ENCODE measurements at regions not wholly inside any gene's neighbourhood (a gene's known extent, or its start where the extent isn't known, plus 50 kb on each side); places are given as distances from the start of the nearest gene placed in this dataset.

DNA sequence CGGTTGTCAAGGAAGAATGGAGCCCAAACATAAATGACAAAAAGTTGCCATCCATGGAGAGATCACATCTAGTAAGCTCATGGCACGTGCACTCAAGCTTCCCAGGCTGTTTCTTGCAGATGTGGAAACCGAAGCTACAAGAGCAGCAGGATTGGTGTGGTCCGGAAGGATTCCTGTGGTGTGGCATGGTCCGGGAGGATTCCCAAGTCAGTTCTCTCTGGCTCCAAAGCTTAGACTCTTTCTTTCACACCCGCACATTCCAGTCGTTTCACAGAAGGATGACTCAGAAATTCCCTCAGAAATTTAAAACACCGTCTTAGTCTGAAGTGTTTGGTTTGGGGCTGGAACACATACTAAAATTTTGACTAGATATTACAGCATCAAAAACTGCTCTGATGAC, 78.0 kb upstream of the DRD2 start:
- H3K4me3 Mint-ChIP-seq = no peak overlapping the region
- ChIA-PET POLR2A (no interaction called here), CTCF (interaction anchor here (0.9 to 3.0 kb wide), 10 partner anchors 10 to 178 kb away, joined by 3 to 40 read pairs (median 4); no protein-coding TSS in a partner anchor)
- TF ChIP-seq JAZF1 (CRISPR knock-in tag; IDR thresholded peaks at IDR 0.05) (no peak), EMX1 (CRISPR knock-in tag; IDR thresholded peaks at IDR 0.05) (no peak), GTF2I (CRISPR knock-in tag; conservative IDR thresholded peaks at IDR 0.05) (no peak), ZNF263 (CRISPR knock-in tag; IDR thresholded peaks at IDR 0.05; ENCODE audit: low read depth) (no peak), FOXK1 (CRISPR knock-in tag; IDR thresholded peaks at IDR 0.05) (no peak), CREM (CRISPR knock-in tag; IDR thresholded peaks at IDR 0.05) (no peak)
- TF ChIP-seq, protein P1, sequence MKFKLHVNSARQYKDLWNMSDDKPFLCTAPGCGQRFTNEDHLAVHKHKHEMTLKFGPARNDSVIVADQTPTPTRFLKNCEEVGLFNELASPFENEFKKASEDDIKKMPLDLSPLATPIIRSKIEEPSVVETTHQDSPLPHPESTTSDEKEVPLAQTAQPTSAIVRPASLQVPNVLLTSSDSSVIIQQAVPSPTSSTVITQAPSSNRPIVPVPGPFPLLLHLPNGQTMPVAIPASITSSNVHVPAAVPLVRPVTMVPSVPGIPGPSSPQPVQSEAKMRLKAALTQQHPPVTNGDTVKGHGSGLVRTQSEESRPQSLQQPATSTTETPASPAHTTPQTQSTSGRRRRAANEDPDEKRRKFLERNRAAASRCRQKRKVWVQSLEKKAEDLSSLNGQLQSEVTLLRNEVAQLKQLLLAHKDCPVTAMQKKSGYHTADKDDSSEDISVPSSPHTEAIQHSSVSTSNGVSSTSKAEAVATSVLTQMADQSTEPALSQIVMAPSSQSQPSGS (CRISPR knock-in tag; IDR thresholded peaks at IDR 0.05; ENCODE audit: borderline replicate concordance, low read depth) = no peak
- TF ChIP-seq, protein P2, sequence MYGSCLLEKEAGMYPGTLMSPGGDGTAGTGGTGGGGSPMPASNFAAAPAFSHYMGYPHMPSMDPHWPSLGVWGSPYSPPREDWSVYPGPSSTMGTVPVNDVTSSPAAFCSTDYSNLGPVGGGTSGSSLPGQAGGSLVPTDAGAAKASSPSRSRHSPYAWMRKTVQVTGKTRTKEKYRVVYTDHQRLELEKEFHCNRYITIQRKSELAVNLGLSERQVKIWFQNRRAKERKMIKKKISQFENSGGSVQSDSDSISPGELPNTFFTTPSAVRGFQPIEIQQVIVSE (CRISPR knock-in tag; IDR thresholded peaks at IDR 0.05; ENCODE audit: borderline replicate concordance) = no peak
- TF ChIP-seq, protein P3, sequence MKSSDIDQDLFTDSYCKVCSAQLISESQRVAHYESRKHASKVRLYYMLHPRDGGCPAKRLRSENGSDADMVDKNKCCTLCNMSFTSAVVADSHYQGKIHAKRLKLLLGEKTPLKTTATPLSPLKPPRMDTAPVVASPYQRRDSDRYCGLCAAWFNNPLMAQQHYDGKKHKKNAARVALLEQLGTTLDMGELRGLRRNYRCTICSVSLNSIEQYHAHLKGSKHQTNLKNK (CRISPR knock-in tag; IDR thresholded peaks at IDR 0.05) = no peak
- TF ChIP-seq, protein P4, sequence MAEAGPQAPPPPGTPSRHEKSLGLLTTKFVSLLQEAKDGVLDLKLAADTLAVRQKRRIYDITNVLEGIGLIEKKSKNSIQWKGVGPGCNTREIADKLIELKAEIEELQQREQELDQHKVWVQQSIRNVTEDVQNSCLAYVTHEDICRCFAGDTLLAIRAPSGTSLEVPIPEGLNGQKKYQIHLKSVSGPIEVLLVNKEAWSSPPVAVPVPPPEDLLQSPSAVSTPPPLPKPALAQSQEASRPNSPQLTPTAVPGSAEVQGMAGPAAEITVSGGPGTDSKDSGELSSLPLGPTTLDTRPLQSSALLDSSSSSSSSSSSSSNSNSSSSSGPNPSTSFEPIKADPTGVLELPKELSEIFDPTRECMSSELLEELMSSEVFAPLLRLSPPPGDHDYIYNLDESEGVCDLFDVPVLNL (CRISPR knock-in tag; IDR thresholded peaks at IDR 0.05; ENCODE audit: borderline replicate concordance, low read depth) = no peak
- TF ChIP-seq, protein P5, sequence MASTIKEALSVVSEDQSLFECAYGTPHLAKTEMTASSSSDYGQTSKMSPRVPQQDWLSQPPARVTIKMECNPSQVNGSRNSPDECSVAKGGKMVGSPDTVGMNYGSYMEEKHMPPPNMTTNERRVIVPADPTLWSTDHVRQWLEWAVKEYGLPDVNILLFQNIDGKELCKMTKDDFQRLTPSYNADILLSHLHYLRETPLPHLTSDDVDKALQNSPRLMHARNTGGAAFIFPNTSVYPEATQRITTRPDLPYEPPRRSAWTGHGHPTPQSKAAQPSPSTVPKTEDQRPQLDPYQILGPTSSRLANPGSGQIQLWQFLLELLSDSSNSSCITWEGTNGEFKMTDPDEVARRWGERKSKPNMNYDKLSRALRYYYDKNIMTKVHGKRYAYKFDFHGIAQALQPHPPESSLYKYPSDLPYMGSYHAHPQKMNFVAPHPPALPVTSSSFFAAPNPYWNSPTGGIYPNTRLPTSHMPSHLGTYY (CRISPR knock-in tag; IDR thresholded peaks at IDR 0.05) = no peak
- TF ChIP-seq, protein P6, sequence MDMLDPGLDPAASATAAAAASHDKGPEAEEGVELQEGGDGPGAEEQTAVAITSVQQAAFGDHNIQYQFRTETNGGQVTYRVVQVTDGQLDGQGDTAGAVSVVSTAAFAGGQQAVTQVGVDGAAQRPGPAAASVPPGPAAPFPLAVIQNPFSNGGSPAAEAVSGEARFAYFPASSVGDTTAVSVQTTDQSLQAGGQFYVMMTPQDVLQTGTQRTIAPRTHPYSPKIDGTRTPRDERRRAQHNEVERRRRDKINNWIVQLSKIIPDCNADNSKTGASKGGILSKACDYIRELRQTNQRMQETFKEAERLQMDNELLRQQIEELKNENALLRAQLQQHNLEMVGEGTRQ (CRISPR knock-in tag; IDR thresholded peaks at IDR 0.05) = no peak
- ATAC-seq (peak; percentile 76), DNase-seq (ENCODE audit: low spot score) (peak; percentile 35)
- peaks cover 46% of the 10 kb centered on the region for H3K4me1 Mint-ChIP-seq
- no peaks in the 10 kb centered on the region for H3K9me3 Mint-ChIP-seq
- H3K27ac Mint-ChIP-seq = peak overlapping the region; percentile 15; the same call in 1 of the 2 replicates
- no peaks in the 10 kb centered on the region; the same call in 1 of the 2 replicates for H3K27me3 Mint-ChIP-seq (ENCODE audit: low read depth)
- H3K36me3 Mint-ChIP-seq = no peaks in the 10 kb centered on the region

DNA sequence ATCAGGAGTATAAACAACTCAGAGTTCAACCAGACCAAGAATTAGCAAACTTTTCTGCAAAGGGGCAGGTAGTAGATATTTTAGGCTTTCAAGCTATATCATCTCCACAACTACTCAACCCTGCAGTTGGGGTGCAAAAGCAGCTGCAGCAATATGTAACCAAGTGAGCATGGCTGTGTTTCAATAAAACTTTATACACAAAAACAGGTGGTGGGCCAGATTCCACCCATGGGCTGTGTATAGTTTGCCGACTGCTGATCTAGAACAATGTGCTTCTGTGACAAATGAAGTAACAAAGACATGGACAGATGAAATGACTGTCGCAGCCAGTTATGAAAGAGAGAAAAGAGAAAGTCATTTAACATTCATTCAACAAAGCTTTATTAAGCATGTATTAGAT, 77.1 kb upstream of the DRD2 start:
- H3K4me3 Mint-ChIP-seq = no peak overlapping the region
- POLR2A ChIA-PET = interaction anchor here (1.1 kb wide), 1 partner anchor 19 kb away, joined by 3 read pairs; no protein-coding TSS in a partner anchor
- no peaks in the 10 kb centered on the region for H3K9me3 Mint-ChIP-seq
- ATAC-seq = no peak
- H3K4me1 Mint-ChIP-seq = peaks cover 46% of the 10 kb centered on the region
- no peaks in the 10 kb centered on the region; the same call in 1 of the 2 replicates for H3K27me3 Mint-ChIP-seq (ENCODE audit: low read depth)
- CTCF ChIA-PET = interaction anchor here (0.6 to 3.0 kb wide), 6 partner anchors 12 to 262 kb away, joined by 3 to 40 read pairs (median 4); no protein-coding TSS in a partner anchor
- no peaks in the 10 kb centered on the region for H3K36me3 Mint-ChIP-seq
- no peak for TF ChIP-seq EMX1 (CRISPR knock-in tag; IDR thresholded peaks at IDR 0.05)
- no peak for TF ChIP-seq IRF2 (CRISPR knock-in tag; IDR thresholded peaks at IDR 0.05; ENCODE audit: borderline replicate concordance, low read depth)
- no peak for TF ChIP-seq SMAD3 (CRISPR knock-in tag; IDR thresholded peaks at IDR 0.05; ENCODE audit: borderline replicate concordance)
- TF ChIP-seq ZNF219 (CRISPR knock-in tag; IDR thresholded peaks at IDR 0.05; ENCODE audit: borderline replicate concordance) = no peak
- TF ChIP-seq, protein P7, sequence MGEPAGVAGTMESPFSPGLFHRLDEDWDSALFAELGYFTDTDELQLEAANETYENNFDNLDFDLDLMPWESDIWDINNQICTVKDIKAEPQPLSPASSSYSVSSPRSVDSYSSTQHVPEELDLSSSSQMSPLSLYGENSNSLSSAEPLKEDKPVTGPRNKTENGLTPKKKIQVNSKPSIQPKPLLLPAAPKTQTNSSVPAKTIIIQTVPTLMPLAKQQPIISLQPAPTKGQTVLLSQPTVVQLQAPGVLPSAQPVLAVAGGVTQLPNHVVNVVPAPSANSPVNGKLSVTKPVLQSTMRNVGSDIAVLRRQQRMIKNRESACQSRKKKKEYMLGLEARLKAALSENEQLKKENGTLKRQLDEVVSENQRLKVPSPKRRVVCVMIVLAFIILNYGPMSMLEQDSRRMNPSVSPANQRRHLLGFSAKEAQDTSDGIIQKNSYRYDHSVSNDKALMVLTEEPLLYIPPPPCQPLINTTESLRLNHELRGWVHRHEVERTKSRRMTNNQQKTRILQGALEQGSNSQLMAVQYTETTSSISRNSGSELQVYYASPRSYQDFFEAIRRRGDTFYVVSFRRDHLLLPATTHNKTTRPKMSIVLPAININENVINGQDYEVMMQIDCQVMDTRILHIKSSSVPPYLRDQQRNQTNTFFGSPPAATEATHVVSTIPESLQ (CRISPR knock-in tag; IDR thresholded peaks at IDR 0.05) = no peak
- no peak for TF ChIP-seq ZNF416 (CRISPR knock-in tag; IDR thresholded peaks at IDR 0.05)
- TF ChIP-seq, protein P8, sequence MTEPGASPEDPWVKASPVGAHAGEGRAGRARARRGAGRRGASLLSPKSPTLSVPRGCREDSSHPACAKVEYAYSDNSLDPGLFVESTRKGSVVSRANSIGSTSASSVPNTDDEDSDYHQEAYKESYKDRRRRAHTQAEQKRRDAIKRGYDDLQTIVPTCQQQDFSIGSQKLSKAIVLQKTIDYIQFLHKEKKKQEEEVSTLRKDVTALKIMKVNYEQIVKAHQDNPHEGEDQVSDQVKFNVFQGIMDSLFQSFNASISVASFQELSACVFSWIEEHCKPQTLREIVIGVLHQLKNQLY (CRISPR knock-in tag; IDR thresholded peaks at IDR 0.05) = no peak
- H3K27ac Mint-ChIP-seq = no peak overlapping the region
- no peak for DNase-seq (ENCODE audit: low spot score)
